HG02973 (cell line): ENCODE measurements at regions not wholly inside any gene's neighbourhood (a gene's known extent, or its start where the extent isn't known, plus 50 kb on each side); places are given as distances from the start of the nearest gene placed in this dataset.
A peak's percentile ranks its signal among the peaks of the same experiment; 100 is the strongest.
"Not testable (repeated sequence)": the region's sequence is repeated elsewhere in the genome, so short reads cannot be mapped to it uniquely, and the experiment has no call there.

Experiments
- ATAC-seq: cut with Tn5 transposase; IDR thresholded peaks from one replicate; pipeline ENCODE4 v1.9.1; 2021; ENCODE audit warnings: moderate library complexity; ENCODE audit not compliant: unreplicated experiment

DNA sequence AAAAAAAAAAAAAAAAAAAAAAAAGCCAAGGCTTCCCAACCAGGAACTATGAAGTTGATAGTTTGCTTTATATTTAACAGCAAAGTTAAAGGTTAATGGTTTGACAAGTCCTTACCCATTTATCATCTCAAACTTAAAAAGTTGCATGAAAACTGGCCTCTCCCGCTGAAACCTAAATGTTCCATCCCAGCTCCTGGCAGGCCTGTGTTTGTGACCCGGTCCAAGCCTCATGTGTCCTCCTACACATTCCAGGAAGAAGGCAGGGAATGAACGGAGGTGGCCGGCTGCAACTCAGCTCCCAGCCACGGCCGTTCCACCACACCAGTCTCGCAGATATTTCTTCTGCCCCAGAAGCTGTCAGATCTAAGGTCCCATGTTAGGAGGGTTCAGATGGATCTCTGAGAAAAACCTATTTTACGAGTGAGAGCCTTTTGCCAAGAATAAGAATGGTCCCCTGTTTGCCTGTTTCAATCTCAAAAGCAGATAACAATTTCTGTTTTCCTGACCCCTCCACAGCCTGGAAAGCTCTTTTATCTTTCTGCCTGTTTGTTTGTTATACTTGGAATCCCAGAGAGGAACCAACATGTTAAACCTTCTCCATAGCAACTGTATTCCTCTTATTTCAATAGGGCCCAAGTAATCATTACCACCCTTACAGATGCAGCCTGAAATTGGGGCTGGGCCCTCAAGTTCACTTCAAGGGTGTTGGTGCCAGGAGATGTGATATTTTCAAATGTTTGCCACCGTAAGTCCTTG, 56.5 kb downstream of the KCTD12 start:
- ATAC-seq = no peak

DNA sequence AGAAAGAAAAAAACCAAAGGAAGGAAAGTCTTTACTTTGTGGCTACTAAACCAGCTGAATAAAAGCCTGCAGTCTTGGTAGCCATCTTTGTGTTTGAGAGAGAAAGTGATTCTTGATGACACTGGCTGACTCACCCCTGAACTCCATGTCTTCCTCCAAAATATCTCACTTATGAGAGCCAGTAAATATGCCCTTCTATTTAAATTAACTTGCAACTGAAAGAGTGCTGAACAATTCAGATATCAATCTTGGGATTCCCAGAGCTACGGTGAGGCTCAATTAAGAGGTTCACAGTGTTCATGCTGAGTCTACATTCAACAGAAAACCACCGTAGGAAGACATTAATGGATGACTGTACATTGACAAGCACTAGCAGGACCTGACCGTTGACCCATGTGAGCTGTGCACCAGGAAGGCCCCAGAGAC, 57.9 kb downstream of the KCTD12 start:
- peak; percentile 63 for ATAC-seq

DNA sequence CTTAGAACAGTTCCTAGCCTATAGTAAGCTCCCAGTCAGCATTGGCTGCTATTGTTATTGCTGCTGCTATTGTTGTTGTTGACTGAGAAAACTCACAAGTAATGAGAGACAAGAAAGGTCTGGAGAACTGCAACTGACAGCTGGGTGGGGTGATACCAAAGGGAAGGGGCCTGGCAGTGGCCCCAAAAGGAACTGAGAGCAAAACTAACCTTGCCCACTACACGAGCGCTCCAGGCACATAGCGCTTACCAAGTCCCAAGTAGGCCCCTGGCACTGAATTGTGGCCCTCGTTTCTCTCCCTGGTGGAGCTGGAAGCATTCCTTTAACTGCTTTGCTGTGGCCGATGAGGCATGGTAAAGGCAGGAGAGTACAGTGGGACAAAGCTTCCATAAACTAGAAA, 59.7 kb downstream of the KCTD12 start:
- ATAC-seq = no peak

DNA sequence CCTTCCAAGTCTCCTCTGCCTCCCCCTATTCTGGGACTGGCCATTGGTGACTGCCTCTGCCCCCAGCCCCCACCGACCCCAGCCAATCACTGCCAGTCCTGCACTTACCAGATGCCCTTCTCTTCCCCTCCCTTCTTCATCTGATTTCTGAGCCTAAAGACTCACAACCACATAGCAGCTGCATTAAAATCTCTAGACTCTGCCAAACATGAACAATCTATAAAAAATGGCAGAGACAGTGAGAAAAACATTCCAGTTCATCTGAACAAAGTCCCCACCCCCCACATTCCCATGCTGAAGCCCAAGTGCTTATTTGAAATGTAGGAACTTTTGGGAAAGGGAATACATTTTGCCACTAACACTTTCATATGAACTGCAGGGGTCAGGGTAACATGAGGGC, 60.8 kb downstream of the KCTD12 start:
- no peak for ATAC-seq

DNA sequence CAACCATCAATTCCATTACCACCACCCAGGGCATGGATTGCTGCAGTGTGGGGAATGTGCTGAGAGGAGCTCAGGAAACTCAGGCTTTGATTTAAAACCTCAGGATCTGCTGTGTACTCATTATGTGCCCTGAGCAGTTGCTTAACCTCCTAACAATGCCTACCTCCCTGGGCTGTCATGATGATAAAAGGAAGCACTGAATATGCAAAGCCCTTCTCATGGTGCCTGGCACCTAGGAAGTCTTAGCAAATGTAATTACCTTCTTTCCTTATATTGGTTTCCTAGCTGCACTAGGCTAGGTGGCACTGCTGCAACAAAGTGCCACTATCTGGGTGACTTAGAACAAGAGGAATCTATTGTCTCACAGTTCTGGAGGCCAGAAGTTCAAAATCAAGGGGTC, 62.2 kb downstream of the KCTD12 start:
- no peak for ATAC-seq

DNA sequence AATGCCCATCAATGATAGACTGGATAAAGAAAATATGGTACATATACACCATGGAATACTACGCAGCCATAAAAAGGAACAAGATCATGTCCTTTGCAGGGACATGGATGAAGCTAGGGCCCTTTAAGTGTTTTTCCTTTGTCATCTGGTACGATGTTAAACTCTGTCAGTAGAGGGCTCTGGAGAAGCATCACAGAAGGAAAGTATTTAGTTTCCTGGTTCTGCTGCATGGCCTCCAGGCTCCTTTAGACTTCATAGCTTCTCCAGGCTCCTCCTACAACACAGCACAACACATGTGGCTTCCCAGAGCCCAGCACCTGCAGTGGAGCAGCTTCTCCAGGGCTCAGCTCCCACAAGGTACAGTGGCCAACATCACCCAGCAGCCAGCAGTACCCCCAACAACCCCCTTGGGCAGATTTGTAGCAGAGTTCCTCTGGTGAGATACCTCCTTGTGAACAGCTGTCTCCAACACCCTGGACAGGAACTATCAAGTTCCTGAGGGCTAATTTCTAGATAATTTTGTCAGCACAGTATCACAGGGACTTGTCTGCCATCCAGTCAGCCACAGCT, 63.4 kb downstream of the KCTD12 start:
- peak; percentile 64 for ATAC-seq

DNA sequence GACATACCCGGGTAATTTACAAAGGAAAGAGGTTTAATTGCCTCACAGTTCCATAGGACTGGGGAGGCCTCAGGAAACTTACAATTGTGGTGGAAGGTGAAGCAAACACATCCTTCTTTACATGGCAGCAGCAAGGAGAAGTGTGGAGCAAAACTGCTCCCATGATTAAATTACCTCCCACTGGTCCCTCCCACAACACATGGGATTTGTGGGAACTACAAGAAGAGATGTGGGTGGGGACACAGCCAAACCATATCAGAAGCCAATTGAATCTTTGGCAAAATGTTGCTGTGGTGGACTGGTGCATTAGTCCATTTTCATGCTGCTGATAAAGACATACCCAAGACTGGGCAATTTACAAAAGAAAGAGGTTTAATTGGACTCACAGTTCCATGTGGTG, 65.0 kb downstream of the KCTD12 start:
- not testable (repeated sequence) for ATAC-seq

DNA sequence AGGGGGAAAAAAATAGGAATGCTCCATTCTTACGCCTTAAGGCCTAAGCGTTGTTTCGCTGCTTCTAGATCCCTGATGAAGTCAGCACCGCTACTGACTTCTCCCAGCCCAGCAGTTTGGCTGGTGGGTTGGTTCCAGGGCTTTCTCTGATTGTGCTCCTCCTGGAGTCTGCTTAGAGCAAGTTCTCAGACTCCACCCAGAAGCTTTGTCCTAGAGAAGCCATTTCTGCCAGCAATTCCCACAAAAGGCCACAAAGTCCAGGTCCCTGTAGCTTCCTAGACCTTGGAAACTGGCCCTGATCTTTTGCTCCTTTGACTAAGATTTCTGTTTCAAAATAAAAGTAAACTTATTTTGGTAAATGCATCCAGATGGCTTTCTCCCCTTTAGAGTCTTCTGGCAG, 65.4 kb downstream of the KCTD12 start:
- ATAC-seq = no peak

DNA sequence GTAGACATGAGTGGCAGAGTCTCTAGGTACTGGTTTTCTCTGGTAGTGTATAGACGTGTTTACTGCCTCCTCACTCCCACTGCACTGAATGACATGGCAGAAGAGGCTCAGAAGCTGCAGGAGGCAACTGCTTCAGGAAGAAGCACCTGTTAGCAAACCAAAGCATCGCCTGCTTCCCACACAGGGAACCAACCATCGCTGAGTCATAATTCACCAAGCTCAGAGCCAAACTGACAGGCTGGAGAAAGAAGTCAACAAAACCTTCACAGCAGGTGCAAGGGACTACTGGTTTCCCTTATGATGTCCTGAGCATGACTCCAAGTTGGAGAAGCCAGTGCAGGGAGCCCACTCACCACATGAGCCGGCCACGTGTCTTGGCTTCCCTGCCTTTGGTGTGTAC, 69.8 kb downstream of the KCTD12 start:
- peak; percentile 41 for ATAC-seq

DNA sequence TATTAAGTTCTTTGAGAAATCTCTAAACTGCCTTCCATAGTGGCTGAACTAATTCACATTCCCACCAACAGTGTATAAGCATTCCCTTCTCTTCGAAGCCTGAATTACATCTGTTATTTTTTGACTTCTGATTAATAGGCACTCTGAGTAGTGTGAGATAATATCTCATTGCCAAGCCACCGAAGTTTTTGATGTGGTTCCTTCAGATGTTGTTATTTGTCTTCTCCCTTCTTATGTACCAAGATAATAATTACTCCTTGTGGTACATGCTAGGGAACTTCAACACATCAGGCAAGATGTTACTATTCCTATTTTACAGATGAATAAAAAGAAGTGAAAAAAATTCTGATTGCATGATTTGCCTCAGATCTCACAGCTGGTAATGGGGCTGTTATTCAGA, 70.9 kb downstream of the KCTD12 start:
- ATAC-seq = no peak

DNA sequence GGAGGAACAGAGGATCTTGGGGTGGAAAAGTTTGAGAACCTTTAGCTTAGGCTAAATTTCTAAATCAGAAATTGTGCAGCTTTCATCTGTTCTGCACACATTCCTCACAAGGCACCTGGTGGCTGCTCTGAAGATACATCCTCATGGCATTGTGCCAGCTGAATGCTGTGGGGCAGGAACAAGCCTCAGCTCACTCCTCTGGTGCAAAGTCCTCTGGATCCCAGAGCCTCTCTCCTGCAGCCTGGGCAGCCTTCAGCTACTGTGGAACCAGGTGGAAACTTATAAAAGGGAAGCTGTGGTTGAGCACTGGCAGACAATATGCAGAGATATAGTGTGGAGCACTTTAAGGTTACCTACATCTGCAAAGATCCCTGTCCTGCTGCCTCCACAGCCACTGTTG, 72.3 kb downstream of the KCTD12 start:
- ATAC-seq = no peak

DNA sequence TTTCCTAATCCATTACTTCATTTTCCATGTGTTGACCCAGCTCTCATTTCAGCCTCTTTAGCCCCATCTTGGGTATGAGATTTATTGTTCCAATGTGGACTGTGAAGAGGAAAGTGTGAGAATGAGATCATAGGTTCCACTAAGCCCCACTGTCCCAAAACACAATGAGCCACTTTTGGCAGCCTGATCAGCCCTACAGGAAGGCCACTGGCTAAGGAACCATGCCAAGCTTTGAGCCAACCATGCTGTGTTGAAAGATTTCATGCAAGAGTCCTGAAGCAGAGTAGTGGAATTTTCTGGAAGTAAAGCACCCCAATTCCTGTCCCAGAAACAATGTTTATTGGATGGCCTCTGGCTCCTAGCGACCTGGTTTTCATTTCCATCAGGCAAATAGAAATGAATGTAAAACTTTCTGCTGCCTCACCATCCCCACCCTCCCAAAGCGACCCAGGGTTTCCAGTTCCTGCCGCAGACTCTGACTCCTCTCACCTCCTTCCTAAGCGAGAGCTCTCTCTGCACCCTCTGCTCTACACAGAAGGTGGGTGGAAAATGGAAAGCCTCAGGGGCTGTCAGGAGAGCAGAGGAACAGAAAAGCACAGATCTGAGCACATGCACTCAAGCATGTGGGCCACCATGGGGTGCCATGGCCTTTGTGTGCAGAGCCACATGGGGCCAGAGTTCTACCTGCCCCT, 73.1 kb downstream of the KCTD12 start:
- no peak for ATAC-seq

DNA sequence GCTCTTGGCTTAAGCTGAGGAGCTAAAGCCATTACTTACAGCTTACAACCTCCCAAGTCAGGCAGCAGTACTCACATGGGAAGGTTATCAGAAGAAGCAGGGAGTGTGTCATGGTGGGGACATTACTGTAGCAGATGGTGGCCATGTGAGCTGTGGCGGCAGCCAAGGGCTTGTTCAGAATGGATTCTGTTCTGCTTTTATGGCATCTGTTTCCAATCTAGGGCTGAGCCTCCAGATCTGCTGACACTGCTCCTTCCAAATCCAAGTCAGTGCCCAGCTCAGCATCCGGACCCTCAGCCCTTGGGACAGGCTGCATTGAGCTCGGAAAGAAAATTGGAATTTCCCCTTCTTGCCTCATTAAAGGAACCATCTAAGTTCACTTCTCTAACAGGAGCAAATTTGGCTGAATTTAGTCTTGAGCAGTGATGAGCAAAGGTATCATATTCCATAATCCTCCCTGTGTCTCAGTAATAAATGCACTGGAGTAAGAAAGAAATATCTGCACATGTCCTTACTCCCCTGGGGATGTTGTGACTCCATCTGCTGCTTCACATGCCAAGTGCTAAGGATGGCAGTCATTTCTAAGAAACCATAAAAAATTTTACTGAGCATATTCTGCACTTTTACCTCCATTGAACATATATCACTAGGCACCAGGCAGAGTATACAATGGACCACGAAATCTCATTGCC, 73.9 kb downstream of the KCTD12 start:
- no peak for ATAC-seq

DNA sequence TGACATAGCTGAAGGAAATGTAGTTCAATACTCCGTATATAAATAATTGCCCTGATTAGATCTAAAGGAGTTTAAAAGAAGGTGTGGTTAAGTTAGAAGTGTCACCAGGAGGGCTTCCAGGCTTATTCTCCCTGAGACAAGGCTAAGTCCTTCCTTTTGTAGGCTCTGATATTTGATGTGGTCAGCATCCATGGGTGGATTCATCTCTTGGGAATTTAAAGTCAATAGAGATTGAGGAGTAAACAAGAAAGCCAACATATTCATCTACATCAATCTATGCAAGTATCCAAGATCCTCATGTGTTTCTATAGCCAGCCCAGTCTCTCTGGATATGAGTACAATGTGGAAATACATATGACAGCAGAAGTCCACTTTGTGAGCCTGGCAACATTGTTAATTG, 76.8 kb downstream of the KCTD12 start:
- ATAC-seq = no peak

DNA sequence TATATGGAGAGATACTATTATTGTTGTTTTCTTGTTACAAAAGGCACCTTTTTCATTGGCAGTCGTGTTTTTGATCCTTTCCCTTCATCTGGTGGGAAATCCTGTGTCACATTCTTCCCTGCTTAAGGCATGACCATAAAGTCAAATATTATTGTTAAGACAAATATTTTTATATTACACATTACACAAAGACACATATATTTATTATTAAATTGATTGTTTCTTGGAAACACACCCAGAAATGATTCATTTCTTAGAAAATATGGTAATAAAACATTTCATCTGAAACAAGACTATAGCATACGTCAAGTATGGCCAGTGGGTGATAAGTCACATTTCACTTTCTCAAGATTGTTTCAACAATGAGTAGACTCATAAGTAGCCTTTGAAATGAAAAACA, 77.3 kb downstream of the KCTD12 start:
- ATAC-seq = no peak

DNA sequence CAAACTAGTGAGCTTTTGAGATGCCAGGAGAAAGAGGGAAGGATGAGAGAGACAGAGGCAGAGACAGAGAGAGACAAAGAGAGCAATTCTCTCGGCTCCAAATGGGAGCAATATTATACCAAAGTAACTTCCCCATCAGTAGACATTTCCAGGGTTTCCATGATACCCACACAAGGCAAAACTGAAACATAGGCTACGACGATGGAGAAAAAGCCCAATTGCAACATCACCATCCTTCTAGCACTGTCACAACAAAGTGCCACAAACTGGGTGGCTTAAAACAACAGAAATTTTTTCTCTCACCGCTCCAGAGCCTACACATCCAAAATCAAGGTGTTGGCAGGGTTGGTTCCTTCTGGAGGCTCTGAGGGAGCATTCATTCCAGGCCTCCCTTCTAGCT, 81.4 kb downstream of the KCTD12 start:
- no peak for ATAC-seq

DNA sequence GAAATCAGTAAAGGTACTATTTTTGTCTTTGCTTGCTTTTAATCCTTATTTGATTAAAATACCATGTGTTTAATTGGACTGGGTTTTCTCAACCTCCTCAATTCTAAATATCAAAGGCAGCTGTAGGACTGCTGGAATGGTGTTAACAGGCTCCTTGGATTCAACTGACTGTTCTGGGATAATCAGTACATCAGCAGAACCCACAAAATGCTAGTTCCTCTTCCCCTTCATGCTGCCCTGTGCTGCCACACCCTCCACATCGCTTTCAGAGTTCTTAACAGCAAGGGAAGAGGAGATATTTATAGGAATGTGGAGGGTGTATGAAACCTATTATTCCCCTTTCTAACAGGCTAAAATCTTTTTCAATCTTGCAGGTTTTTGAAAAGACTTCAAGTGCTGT, 82.4 kb downstream of the KCTD12 start:
- ATAC-seq = no peak

DNA sequence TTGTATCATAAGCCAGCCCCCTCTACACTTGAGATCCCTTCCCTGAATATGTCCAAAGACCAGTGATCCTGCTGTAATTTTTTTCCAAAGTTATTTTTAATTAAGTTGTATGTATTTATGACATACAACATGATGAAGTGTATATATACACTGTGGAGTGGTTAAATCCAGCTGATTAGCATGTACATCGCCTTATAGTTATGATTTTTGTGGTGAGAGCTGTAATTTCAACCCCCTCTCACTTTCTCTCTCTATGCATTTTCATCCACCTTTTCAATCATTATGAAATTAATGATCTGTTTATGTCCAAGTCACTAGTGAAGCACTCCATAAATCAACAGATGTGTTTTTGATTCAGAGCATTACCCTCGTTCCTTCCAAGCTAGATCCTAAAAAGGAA, 85.3 kb downstream of the KCTD12 start:
- no peak for ATAC-seq

DNA sequence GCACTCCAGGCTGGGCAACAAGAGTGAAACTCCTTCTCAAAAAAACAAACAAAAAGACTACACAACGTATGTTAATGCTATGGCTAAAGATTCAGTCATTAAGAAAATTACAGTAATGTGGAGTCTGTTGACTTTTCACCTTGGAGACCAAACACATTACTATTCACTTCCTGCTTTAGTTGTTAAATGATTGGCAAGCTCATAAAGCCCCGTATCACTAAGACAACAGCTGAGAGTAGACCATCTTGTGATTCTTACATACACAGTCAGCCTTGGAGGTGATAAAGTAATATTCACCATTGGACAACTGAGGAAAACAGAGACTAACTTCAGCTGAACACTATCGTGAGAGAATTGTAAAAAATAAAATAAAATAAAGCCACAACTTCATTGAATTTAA, 86.5 kb downstream of the KCTD12 start:
- ATAC-seq = peak; percentile 74

DNA sequence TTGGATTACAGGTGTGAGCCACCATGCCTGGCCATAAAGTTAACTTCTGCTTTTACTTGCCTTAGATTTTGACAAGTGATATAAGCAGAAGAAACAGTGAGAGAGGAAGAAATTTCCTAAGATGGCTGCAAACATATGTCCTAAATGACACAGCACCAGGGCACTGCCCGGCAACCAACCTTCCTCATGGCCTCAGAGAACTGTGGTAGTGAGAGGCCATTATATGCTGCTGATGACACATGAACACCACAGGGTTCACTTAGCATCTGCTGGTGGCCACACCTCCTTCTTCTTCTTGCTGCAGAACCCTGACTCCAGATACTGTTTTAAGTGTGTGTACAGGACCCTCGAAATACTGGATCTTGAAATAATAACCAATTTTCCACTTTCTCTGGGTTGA, 88.2 kb downstream of the KCTD12 start:
- ATAC-seq = no peak

DNA sequence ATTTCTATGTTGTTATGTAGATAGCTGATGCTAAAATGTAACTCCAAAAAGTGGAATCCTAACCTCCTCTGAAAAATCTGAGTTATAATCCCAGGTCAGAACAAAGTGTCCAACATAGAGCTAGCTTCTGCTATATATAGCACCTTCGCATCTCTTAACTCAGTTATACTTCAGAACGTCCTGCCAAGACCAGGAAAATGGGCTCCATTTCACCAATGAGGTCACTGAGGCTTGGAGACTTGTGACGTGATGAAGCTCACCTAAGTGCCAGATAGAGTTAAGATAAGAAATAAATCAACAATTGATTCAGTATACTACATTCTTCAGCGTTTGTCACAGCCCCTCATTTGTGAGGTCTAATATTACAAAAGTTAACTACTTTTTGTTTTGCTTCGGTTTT, 88.8 kb downstream of the KCTD12 start:
- ATAC-seq = no peak

DNA sequence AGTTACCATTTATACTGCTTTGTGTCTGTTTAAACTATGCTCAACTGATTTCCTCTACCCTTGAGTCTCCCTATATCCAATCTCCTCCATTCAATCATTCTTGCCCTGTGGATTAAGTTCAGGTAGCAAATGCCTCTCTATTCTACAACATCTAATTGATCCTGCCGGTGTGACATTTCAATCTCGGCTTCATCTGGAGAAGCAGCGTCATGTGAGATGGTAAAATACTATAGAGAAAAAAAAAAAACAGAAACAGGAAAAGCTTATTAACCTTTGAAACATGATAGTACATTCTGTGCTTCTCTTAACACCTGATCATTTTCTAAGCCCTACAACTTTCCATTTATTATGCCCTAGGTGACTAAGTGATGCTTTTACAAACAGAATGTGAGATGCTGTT, 89.4 kb downstream of the KCTD12 start:
- no peak for ATAC-seq
